HEK293 (cell line): ENCODE measurements at regions not wholly inside any gene's neighbourhood (a gene's known extent, or its start where the extent isn't known, plus 50 kb on each side); places are given as distances from the start of the nearest gene placed in this dataset.
"Not testable (repeated sequence)": the region's sequence is repeated elsewhere in the genome, so short reads cannot be mapped to it uniquely, and the experiment has no call there.

ENCODE experiments used
- CTCF ChIA-PET: fragments of 350-600 bp; formaldehyde crosslinking; extraction: SDS; loops from one replicate; lab custom pipeline; 2021; ENCODE audit warnings: antibody characterized with exemption; lab: Yijun Ruan, JAX
- POLR2A ChIA-PET: fragments of 300-600 bp; formaldehyde crosslinking; extraction: SDS; loops from one replicate; lab custom pipeline; 2020; ENCODE audit warnings: antibody characterized with exemption, inconsistent platforms; lab: Yijun Ruan, JAX
- H3K27ac ChIP-seq: fragments of 200-500 bp; sonication (Bioruptor generic); 2 replicates; pipeline ENCODE4 v1.5.1; 2014; ENCODE audit warnings: low read depth, low read length, control low read depth, inconsistent platforms; ENCODE audit errors: extremely low read depth
- H3K36me3 ChIP-seq, 2 experiments: fragments of 200-500 bp in 1 of 2; sonication (Bioruptor generic) in 1 of 2; 1 replicate in 1 of 2; 2 replicates in 1 of 2; pipeline ENCODE4 v1.5.1; 2014 to 2017; ENCODE audit warnings: inconsistent platforms in 2 of 2, low read length in 2 of 2; ENCODE audit not compliant: control insufficient read depth in 2 of 2, insufficient read depth in 1 of 2
- H3K4me1 ChIP-seq: fragments of 200-500 bp; sonication (Bioruptor generic); 2 replicates; pipeline ENCODE4 v1.5.1; 2014; ENCODE audit warnings: mild to moderate bottlenecking, low read length, inconsistent platforms; ENCODE audit not compliant: control insufficient read depth, insufficient read depth
- H3K4me3 ChIP-seq: 2 replicates; pipeline ENCODE4 v1.5.1; 2011; ENCODE audit warnings: low read depth, mild to moderate bottlenecking, control low read depth, low read length, moderate library complexity
- H3K9me3 ChIP-seq: fragments of 200-500 bp; sonication (Bioruptor generic); 2 replicates; pipeline ENCODE4 v1.5.1; 2014; ENCODE audit warnings: low read depth, low read length, inconsistent platforms; ENCODE audit not compliant: control insufficient read depth, insufficient read depth
- GLIS1 ChIP-seq: fragments of 450-650 bp; formaldehyde crosslinking; IDR thresholded peaks from 2 replicates; pipeline ENCODE4 v1.5.1; 2016; ENCODE audit warnings: missing biosample characterization, missing genetic modification characterization
- MEIS1 ChIP-seq: sonication (generic); formaldehyde crosslinking; IDR thresholded peaks from 2 replicates; pipeline ENCODE4 v1.8.1; 2022; ENCODE audit warnings: missing genetic modification reagents, mild to moderate bottlenecking, borderline replicate concordance
- REPIN1 ChIP-seq: fragments of 450-650 bp; formaldehyde crosslinking; IDR thresholded peaks from 2 replicates; pipeline ENCODE4 v1.5.1; 2017; ENCODE audit warnings: missing biosample characterization, missing genetic modification characterization, low read depth
- SCRT2 ChIP-seq: fragments of 450-650 bp; formaldehyde crosslinking; IDR thresholded peaks from 2 replicates; pipeline ENCODE4 v1.5.1; 2016; ENCODE audit warnings: missing biosample characterization, missing genetic modification characterization
- TCF7L2 ChIP-seq: IDR thresholded peaks from 2 replicates; pipeline ENCODE4 v1.6.1; 2011; ENCODE audit warnings: low read depth, mild to moderate bottlenecking, inconsistent platforms, low read length, moderate library complexity, borderline replicate concordance
- ZBTB48 ChIP-seq: fragments of 450-650 bp; formaldehyde crosslinking; IDR thresholded peaks from 2 replicates; pipeline ENCODE4 v1.5.1; 2016; ENCODE audit warnings: missing biosample characterization, missing genetic modification characterization
- ZBTB8A ChIP-seq: fragments of 450-650 bp; formaldehyde crosslinking; IDR thresholded peaks from 2 replicates; pipeline ENCODE4 v1.5.1; 2016; ENCODE audit warnings: missing biosample characterization, missing genetic modification characterization
- ZEB2 ChIP-seq: fragments of 450-650 bp; formaldehyde crosslinking; IDR thresholded peaks from 2 replicates; pipeline ENCODE4 v1.5.1; 2016; ENCODE audit warnings: missing biosample characterization, missing genetic modification characterization
- ZFHX2 ChIP-seq: fragments of 450-650 bp; formaldehyde crosslinking; conservative IDR thresholded peaks from 2 replicates; pipeline ENCODE4 v1.5.1; 2016; ENCODE audit warnings: missing biosample characterization, missing genetic modification characterization
- ZFP37 ChIP-seq: fragments of 450-650 bp; formaldehyde crosslinking; IDR thresholded peaks from 2 replicates; pipeline ENCODE4 v1.5.1; 2016; ENCODE audit warnings: missing biosample characterization, missing genetic modification characterization
- ZNF146 ChIP-seq: fragments of 450-650 bp; formaldehyde crosslinking; IDR thresholded peaks from 2 replicates; pipeline ENCODE4 v1.5.1; 2016; ENCODE audit warnings: missing biosample characterization, missing genetic modification characterization
- ZNF335 ChIP-seq: fragments of 450-650 bp; formaldehyde crosslinking; conservative IDR thresholded peaks from 2 replicates; pipeline ENCODE4 v1.5.1; 2016; ENCODE audit warnings: missing biosample characterization, missing genetic modification characterization
- ZNF37A ChIP-seq: fragments of 450-650 bp; IDR thresholded peaks from 2 replicates; pipeline ENCODE4 v1.5.1; 2018; ENCODE audit warnings: missing biosample characterization, missing genetic modification characterization
- ZNF558 ChIP-seq: fragments of 450-650 bp; formaldehyde crosslinking; IDR thresholded peaks from 2 replicates; pipeline ENCODE4 v1.5.1; 2016; ENCODE audit warnings: missing biosample characterization, missing genetic modification characterization
- ZNF560 ChIP-seq: fragments of 450-650 bp; formaldehyde crosslinking; IDR thresholded peaks from 2 replicates; pipeline ENCODE4 v1.5.1; 2017; ENCODE audit warnings: missing biosample characterization, missing genetic modification characterization, borderline replicate concordance
- ZNF621 ChIP-seq: fragments of 450-650 bp; formaldehyde crosslinking; IDR thresholded peaks from 2 replicates; pipeline ENCODE4 v1.5.1; 2017; ENCODE audit warnings: missing biosample characterization, missing genetic modification characterization
- ZNF707 ChIP-seq: fragments of 450-650 bp; formaldehyde crosslinking; IDR thresholded peaks from 2 replicates; pipeline ENCODE4 v1.5.1; 2016; ENCODE audit warnings: missing biosample characterization, missing genetic modification characterization
- TF ChIP-seq, protein P1 (sequence below): fragments of 450-650 bp; formaldehyde crosslinking; IDR thresholded peaks from 2 replicates; pipeline ENCODE4 v1.5.1; 2016; ENCODE audit warnings: missing biosample characterization, missing genetic modification characterization
- TF ChIP-seq, protein P2 (sequence below): fragments of 450-650 bp; formaldehyde crosslinking; IDR thresholded peaks from 2 replicates; pipeline ENCODE4 v1.5.1; 2016; ENCODE audit warnings: missing biosample characterization, missing genetic modification characterization
- TF ChIP-seq, protein P3 (sequence below): fragments of 450-650 bp; formaldehyde crosslinking; IDR thresholded peaks from 2 replicates; pipeline ENCODE4 v1.5.1; 2016; ENCODE audit warnings: missing biosample characterization, missing genetic modification characterization
- TF ChIP-seq, protein P4 (sequence below): fragments of 450-650 bp; formaldehyde crosslinking; IDR thresholded peaks from 2 replicates; pipeline ENCODE4 v1.5.1; 2017; ENCODE audit warnings: missing biosample characterization, missing genetic modification characterization

DNA sequence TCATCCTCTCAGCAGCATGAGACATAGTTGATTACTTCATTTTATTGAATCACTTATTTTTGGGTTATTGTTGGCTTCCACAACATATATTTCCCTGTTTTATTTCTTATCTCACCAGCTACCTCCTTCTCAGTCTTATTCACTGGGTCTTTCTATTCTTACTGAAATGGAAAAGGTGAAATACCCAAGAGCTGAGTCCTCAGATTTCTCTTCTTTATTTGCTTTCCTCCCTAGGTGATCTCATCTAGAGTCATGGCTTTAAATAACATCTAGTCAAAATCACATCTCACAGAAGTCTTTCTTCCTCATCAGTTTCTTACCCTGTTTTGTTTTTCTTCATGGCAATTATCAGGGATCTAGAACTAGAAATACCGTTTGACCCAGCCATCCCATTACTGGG, 105.0 kb upstream of the RBBP8 start (continued):
- TF ChIP-seq, protein P1, sequence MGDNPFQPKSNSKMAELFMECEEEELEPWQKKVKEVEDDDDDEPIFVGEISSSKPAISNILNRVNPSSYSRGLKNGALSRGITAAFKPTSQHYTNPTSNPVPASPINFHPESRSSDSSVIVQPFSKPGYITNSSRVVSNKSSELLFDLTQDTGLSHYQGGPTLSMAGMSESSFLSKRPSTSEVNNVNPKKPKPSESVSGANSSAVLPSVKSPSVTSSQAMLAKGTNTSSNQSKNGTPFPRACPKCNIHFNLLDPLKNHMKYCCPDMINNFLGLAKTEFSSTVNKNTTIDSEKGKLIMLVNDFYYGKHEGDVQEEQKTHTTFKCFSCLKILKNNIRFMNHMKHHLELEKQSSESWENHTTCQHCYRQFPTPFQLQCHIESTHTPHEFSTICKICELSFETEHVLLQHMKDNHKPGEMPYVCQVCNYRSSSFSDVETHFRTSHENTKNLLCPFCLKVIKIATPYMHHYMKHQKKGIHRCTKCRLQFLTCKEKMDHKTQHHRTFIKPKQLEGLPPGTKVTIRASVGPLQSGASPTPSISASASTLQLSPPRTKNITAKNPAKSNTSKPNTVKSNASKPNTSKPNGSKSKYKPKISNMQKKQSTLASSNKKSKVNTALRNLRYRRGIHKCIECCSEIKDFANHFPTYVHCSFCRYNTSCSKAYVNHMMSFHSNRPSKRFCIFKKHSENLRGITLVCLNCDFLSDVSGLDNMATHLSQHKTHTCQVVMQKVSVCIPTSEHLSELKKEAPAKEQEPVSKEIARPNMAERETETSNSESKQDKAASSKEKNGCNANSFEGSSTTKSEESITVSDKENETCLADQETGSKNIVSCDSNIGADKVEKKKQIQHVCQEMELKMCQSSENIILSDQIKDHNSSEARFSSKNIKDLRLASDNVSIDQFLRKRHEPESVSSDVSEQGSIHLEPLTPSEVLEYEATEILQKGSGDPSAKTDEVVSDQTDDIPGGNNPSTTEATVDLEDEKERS (tag by site-specific recombination): no peak
- TF ChIP-seq GLIS1 (tag by site-specific recombination): no peak
- TF ChIP-seq ZFP37 (tag by site-specific recombination): no peak
- no peak for TF ChIP-seq SCRT2 (tag by site-specific recombination)
- TF ChIP-seq MEIS1: no peak

DNA sequence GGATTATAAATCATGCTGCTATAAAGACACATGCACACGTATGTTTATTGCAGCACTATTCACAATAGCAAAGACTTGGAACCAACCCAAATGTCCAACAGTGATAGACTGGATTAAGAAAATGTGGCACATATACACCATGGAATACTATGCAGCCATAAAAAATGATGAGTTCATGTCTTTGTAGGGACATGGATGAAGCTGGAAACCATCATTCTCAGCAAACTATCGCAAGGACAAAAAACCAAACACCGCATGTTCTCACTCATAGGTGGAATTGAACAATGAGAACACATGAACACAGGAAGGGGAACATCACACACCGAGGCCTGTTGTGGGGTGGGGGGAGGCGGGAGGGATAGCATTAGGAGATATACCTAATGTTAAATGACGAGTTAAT, 104.5 kb upstream of the RBBP8 start:
- H3K27ac ChIP-seq, POLR2A ChIA-PET, H3K9me3 ChIP-seq, H3K4me1 ChIP-seq, H3K4me3 ChIP-seq, H3K36me3 ChIP-seq: not testable (repeated sequence)
- CTCF ChIA-PET: interaction anchor here (1.0 kb wide), 1 partner anchor 18 kb away, joined by 3 read pairs; no protein-coding TSS in a partner anchor
- TF ChIP-seq, protein P2, sequence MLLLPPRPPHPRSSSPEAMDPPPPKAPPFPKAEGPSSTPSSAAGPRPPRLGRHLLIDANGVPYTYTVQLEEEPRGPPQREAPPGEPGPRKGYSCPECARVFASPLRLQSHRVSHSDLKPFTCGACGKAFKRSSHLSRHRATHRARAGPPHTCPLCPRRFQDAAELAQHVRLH (tag by site-specific recombination): peak; percentile 58; the same call in 1 of the 2 replicates
- TF ChIP-seq, protein P1 (tag by site-specific recombination): peak; percentile 72; the same call in 1 of the 2 replicates
- TF ChIP-seq ZNF146 (tag by site-specific recombination): peak; percentile 91

DNA sequence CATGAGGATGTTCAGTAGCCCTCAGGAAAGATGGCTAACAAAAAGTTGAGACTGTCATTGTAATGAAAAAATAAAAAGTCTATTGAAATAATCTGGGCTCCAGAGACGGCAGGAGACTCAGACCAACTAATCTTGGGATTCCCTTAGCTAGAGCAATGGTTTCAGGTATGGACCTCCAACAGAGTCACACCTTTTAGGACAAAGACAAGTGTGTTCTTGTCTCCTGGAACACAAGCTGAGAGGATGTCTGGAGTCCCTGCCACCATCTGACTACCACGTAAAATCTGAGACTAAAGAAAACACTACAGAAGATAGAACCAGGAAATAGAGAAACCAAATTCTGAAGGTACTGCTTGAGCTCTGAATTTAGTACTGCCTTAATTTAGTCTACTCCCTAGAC, 103.3 kb upstream of the RBBP8 start:
- no peaks in the 10 kb centered on the region for H3K4me1 ChIP-seq
- H3K4me3 ChIP-seq: no peak overlapping the region
- ChIA-PET POLR2A (interaction anchor here (0.5 kb wide), 1 partner anchor 531 kb away, joined by 4 read pairs; no protein-coding TSS in a partner anchor), CTCF (interaction anchor here (0.5 to 1.8 kb wide), 6 partner anchors 10 to 266 kb away, joined by 3 to 7 read pairs (median 4); no protein-coding TSS in a partner anchor)
- no peaks in the 10 kb centered on the region for H3K36me3 ChIP-seq
- no peaks in the 10 kb centered on the region for H3K9me3 ChIP-seq
- TF ChIP-seq ZEB2 (tag by site-specific recombination) (no peak), ZNF560 (tag by site-specific recombination) (no peak), ZNF621 (tag by site-specific recombination) (no peak), ZBTB48 (tag by site-specific recombination) (no peak), ZNF37A (tag by site-specific recombination) (no peak)
- no peak overlapping the region for H3K27ac ChIP-seq

DNA sequence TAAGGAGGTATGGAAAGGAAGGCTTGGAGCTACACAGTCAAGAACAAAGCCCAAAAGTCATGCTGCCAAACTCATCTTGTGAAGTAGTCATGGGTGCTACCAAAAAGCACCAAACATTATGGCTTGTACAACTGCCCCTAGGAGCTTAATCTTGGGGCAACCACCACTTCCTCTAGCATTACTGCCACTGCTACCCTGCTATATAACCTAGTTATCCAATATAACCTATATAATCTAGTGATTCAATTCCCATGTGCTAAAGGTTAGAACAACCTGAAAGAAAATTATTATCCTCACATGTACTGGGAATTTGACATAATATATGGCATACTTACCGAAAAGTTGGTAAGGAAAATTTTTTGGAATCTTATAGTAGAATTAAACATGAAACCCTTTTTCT, 102.6 kb upstream of the RBBP8 start:
- CTCF ChIA-PET: interaction anchor here (0.5 to 1.8 kb wide), 8 partner anchors 9 to 276 kb away, joined by 3 to 7 read pairs (median 4); no protein-coding TSS in a partner anchor
- TF ChIP-seq ZFHX2 (tag by site-specific recombination) (no peak), ZBTB8A (tag by site-specific recombination) (no peak), ZNF558 (tag by site-specific recombination) (no peak), TCF7L2 (no peak), REPIN1 (tag by site-specific recombination) (no peak), ZNF707 (tag by site-specific recombination) (no peak), ZNF335 (no peak)
- TF ChIP-seq, protein P3, sequence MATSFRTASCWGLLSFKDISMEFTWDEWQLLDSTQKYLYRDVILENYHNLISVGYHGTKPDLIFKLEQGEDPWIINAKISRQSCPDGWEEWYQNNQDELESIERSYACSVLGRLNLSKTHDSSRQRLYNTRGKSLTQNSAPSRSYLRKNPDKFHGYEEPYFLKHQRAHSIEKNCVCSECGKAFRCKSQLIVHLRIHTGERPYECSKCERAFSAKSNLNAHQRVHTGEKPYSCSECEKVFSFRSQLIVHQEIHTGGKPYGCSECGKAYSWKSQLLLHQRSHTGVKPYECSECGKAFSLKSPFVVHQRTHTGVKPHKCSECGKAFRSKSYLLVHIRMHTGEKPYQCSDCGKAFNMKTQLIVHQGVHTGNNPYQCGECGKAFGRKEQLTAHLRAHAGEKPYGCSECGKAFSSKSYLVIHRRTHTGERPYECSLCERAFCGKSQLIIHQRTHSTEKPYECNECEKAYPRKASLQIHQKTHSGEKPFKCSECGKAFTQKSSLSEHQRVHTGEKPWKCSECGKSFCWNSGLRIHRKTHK (tag by site-specific recombination): no peak
- TF ChIP-seq, protein P4, sequence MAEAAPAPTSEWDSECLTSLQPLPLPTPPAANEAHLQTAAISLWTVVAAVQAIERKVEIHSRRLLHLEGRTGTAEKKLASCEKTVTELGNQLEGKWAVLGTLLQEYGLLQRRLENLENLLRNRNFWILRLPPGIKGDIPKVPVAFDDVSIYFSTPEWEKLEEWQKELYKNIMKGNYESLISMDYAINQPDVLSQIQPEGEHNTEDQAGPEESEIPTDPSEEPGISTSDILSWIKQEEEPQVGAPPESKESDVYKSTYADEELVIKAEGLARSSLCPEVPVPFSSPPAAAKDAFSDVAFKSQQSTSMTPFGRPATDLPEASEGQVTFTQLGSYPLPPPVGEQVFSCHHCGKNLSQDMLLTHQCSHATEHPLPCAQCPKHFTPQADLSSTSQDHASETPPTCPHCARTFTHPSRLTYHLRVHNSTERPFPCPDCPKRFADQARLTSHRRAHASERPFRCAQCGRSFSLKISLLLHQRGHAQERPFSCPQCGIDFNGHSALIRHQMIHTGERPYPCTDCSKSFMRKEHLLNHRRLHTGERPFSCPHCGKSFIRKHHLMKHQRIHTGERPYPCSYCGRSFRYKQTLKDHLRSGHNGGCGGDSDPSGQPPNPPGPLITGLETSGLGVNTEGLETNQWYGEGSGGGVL (tag by site-specific recombination): no peak

More for the DNA sequence above, 102.6 kb upstream of the RBBP8 start:
- POLR2A ChIA-PET: interaction anchor here (0.5 kb wide), 1 partner anchor 531 kb away, joined by 4 read pairs; no protein-coding TSS in a partner anchor
- Histone ChIP-seq H3K9me3 (no peaks in the 10 kb centered on the region), H3K4me3 (no peak overlapping the region), H3K27ac (no peak overlapping the region), H3K4me1 (no peaks in the 10 kb centered on the region), H3K36me3 (no peaks in the 10 kb centered on the region)
